NCI-H146 treated with DMSO at 0.1 percent for 48 hours (cell line): ENCODE measurements at regions not wholly inside any gene's neighbourhood (a gene's known extent, or its start where the extent isn't known, plus 50 kb on each side); places are given as distances from the start of the nearest gene placed in this dataset.

Source experiments
- DNase-seq: peaks from one replicate; lab custom pipeline; 2025; ENCODE audit not compliant: unreplicated experiment; lab: John Stamatoyannopoulos, UW

GRCh38 chr3:117282566-117282965, 573.0 kb downstream of the TUSC7 start:
- DNase-seq: no peak

- no peak for DNase-seq
These were observed 576.2 kb downstream of the TUSC7 start for GRCh38 chr3:117285737-117286136.

GRCh38 chr3:117286488-117286887, 576.9 kb downstream of the TUSC7 start:
- no peak for DNase-seq

GRCh38 chr3:117287602-117288001, 578.0 kb downstream of the TUSC7 start:
- DNase-seq: no peak

- DNase-seq: no peak
These were observed 581.9 kb downstream of the TUSC7 start for GRCh38 chr3:117291476-117291875.

GRCh38 chr3:117297065-117297464, 587.5 kb downstream of the TUSC7 start:
- no peak for DNase-seq

GRCh38 chr3:117297541-117297940, 588.0 kb downstream of the TUSC7 start:
- DNase-seq: no peak

- no peak for DNase-seq
These were observed 588.7 kb downstream of the TUSC7 start for GRCh38 chr3:117298273-117298672.

- DNase-seq: no peak
These were observed 592.8 kb downstream of the TUSC7 start for GRCh38 chr3:117302428-117302827.

GRCh38 chr3:117303443-117303842, 593.9 kb downstream of the TUSC7 start:
- no peak for DNase-seq

- DNase-seq: no peak
These were observed 595.1 kb downstream of the TUSC7 start for GRCh38 chr3:117304681-117305080.

GRCh38 chr3:117305681-117306080, 596.1 kb downstream of the TUSC7 start:
- no peak for DNase-seq

GRCh38 chr3:117306299-117306698, 596.7 kb downstream of the TUSC7 start:
- no peak for DNase-seq

GRCh38 chr3:117308353-117308752, 598.8 kb downstream of the TUSC7 start:
- no peak for DNase-seq

GRCh38 chr3:117308756-117309155, 599.2 kb downstream of the TUSC7 start:
- DNase-seq: no peak

GRCh38 chr3:117310536-117310935, 601.0 kb downstream of the TUSC7 start:
- no peak for DNase-seq

- DNase-seq: no peak
These were observed 605.0 kb downstream of the TUSC7 start for GRCh38 chr3:117314441-117315150.

GRCh38 chr3:117322866-117323265, 613.3 kb downstream of the TUSC7 start:
- no peak for DNase-seq

- DNase-seq: no peak
These were observed 637.3 kb downstream of the TUSC7 start for GRCh38 chr3:117346901-117347300.

- DNase-seq: no peak
These were observed 639.3 kb downstream of the TUSC7 start for GRCh38 chr3:117348884-117349283.

GRCh38 chr3:117349566-117349965, 640.0 kb downstream of the TUSC7 start:
- no peak for DNase-seq

- DNase-seq: no peak
These were observed 640.8 kb downstream of the TUSC7 start for GRCh38 chr3:117350371-117350770.

- peak; percentile 95 for DNase-seq
These were observed 646.0 kb downstream of the TUSC7 start for GRCh38 chr3:117355566-117355965.
